ENCODE measurements at regions not wholly inside any gene's neighbourhood (a gene's known extent, or its start where the extent isn't known, plus 50 kb on each side); places are given as distances from the start of the nearest gene placed in this dataset.

GRCh38 chr7:21172800-21173199 is 255.1 kb upstream of the SP4 start:
- Histone ChIP-seq H2AFZ (ENCODE audit: low read depth, low read length, poor library complexity, severe bottlenecking) (no peak overlapping the region), H3K9ac (ENCODE audit: low read length) (no peak overlapping the region), H3K79me2 (ENCODE audit: insufficient read depth, low read length) (no peaks in the 10 kb centered on the region), H4K20me1 (ENCODE audit: insufficient read depth) (no peaks in the 10 kb centered on the region), H3K4me3 (replicated peaks in 1 of 2; ENCODE audit: low read depth in 1 of 2, low read length in 2 of 2) (no peak overlapping the region), H3K36me3 (ENCODE audit: control insufficient read depth in 1 of 2, insufficient read depth in 2 of 2, low read length in 2 of 2) (no peaks in the 10 kb centered on the region), H3K9me2 (ENCODE audit: insufficient read depth) (no peaks in the 10 kb centered on the region), H3K27ac (ENCODE audit: low read depth, low read length) (no peak overlapping the region), H3K4me1 (ENCODE audit: control insufficient read depth in 1 of 2, insufficient read depth in 2 of 2, low read length in 2 of 2) (no peaks in the 10 kb centered on the region), H3K4me2 (ENCODE audit: low read length) (no peak overlapping the region), H3K27me3 (ENCODE audit: insufficient read depth, low read length) (0 out of 2 replicates have a peak, but pooled peaks cover 5% of the 10 kb centered on the region), H3K9me3 (ENCODE audit: control insufficient read depth in 1 of 2, insufficient read depth in 1 of 2, low read depth in 1 of 2, low read length in 2 of 2) (no peaks in the 10 kb centered on the region)
- no peak for TF ChIP-seq TCF7L2 (IDR thresholded peaks at IDR 0.05; ENCODE audit: borderline replicate concordance, extremely low read depth, insufficient read depth, insufficient read length)
- TF ChIP-seq ELF1 (IDR thresholded peaks at IDR 0.05; ENCODE audit: borderline replicate concordance, low read depth), result no peak
- no peak for TF ChIP-seq EZH2phosphoT487 (IDR thresholded peaks at IDR 0.05; ENCODE audit: borderline replicate concordance)
- TF ChIP-seq MAX (IDR thresholded peaks at IDR 0.05), result no peak
- no peak for TF ChIP-seq CBX3 (IDR thresholded peaks at IDR 0.05; ENCODE audit: low read depth)
- no peak for TF ChIP-seq ZFX (IDR thresholded peaks at IDR 0.05)
- TF ChIP-seq, protein P1, sequence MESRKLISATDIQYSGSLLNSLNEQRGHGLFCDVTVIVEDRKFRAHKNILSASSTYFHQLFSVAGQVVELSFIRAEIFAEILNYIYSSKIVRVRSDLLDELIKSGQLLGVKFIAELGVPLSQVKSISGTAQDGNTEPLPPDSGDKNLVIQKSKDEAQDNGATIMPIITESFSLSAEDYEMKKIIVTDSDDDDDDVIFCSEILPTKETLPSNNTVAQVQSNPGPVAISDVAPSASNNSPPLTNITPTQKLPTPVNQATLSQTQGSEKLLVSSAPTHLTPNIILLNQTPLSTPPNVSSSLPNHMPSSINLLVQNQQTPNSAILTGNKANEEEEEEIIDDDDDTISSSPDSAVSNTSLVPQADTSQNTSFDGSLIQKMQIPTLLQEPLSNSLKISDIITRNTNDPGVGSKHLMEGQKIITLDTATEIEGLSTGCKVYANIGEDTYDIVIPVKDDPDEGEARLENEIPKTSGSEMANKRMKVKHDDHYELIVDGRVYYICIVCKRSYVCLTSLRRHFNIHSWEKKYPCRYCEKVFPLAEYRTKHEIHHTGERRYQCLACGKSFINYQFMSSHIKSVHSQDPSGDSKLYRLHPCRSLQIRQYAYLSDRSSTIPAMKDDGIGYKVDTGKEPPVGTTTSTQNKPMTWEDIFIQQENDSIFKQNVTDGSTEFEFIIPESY (IDR thresholded peaks at IDR 0.05; ENCODE audit: extremely low read depth, insufficient replicate concordance, low read length), result no peak
- no peak for TF ChIP-seq SRF (IDR thresholded peaks at IDR 0.05; ENCODE audit: low read depth)
- TF ChIP-seq SIN3A (IDR thresholded peaks at IDR 0.05; ENCODE audit: low read depth), result no peak
- no peak for TF ChIP-seq EZH2 (IDR thresholded peaks at IDR 0.05)
- TF ChIP-seq, protein P2, sequence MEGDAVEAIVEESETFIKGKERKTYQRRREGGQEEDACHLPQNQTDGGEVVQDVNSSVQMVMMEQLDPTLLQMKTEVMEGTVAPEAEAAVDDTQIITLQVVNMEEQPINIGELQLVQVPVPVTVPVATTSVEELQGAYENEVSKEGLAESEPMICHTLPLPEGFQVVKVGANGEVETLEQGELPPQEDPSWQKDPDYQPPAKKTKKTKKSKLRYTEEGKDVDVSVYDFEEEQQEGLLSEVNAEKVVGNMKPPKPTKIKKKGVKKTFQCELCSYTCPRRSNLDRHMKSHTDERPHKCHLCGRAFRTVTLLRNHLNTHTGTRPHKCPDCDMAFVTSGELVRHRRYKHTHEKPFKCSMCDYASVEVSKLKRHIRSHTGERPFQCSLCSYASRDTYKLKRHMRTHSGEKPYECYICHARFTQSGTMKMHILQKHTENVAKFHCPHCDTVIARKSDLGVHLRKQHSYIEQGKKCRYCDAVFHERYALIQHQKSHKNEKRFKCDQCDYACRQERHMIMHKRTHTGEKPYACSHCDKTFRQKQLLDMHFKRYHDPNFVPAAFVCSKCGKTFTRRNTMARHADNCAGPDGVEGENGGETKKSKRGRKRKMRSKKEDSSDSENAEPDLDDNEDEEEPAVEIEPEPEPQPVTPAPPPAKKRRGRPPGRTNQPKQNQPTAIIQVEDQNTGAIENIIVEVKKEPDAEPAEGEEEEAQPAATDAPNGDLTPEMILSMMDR (IDR thresholded peaks at IDR 0.05 in 2 of 3, conservative IDR thresholded peaks at IDR 0.05 in 1 of 3; ENCODE audit: borderline replicate concordance in 1 of 3, insufficient read depth in 1 of 3, low read depth in 2 of 3, low read length in 2 of 3), result no peak
- TF ChIP-seq EGR1 (IDR thresholded peaks at IDR 0.05; ENCODE audit: low read depth), result no peak
- TF ChIP-seq CEBPB (IDR thresholded peaks at IDR 0.05; ENCODE audit: low read depth), result no peak
- TF ChIP-seq RAD21 (IDR thresholded peaks at IDR 0.05; ENCODE audit: low read depth), result no peak
- TF ChIP-seq YY1 (IDR thresholded peaks at IDR 0.05; ENCODE audit: extremely low read depth, insufficient replicate concordance, low read depth, low read length), result no peak
- no peak for TF ChIP-seq ZNF274 (IDR thresholded peaks at IDR 0.05; ENCODE audit: low read depth, low read length)
- TF ChIP-seq JUND (IDR thresholded peaks at IDR 0.05), result no peak
- TF ChIP-seq FOSL1 (IDR thresholded peaks at IDR 0.05; ENCODE audit: low read depth), result no peak
- no TSS peak for BruUV-seq (replicated peaks)
- intact Hi-C loops (cut with micrococcal nuclease), result no loop called here
- CTCF ChIA-PET, result no interaction called here
- RAD21 ChIA-PET (ENCODE audit: low non-redundant PET in 1 of 2, low total read pairs in 2 of 2, uncharacterized antibody in 2 of 2, unreplicated experiment in 2 of 2), result no interaction called here
- DNase-seq (ENCODE audit: low read depth, low spot score) (no peak), ATAC-seq (no peak)
- POLR2A ChIA-PET, result no interaction called here

All from HCT116 (cell line).